ENCODE measurements at regions not wholly inside any gene's neighbourhood (a gene's known extent, or its start where the extent isn't known, plus 50 kb on each side); places are given as distances from the start of the nearest gene placed in this dataset.
A peak's percentile ranks its signal among the peaks of the same experiment; 100 is the strongest.

- TF ChIP-seq CTCF (conservative IDR thresholded peaks at IDR 0.05; ENCODE audit: control insufficient read depth, insufficient read depth, low read depth, low read length) = no peak
- no peak overlapping the region for H3K4me3 ChIP-seq (ENCODE audit: control insufficient read depth, low read depth, low read length)
- no peak for DNase-seq (ENCODE audit: low read depth)
Observed at GRCh38 chr3:99458013-99458412, 180.4 kb upstream of the COL8A1 start.

- DNase-seq (ENCODE audit: low read depth) = no peak
- H3K4me3 ChIP-seq (ENCODE audit: control insufficient read depth, low read depth, low read length) = no peak overlapping the region
- no peak for TF ChIP-seq CTCF (conservative IDR thresholded peaks at IDR 0.05; ENCODE audit: control insufficient read depth, insufficient read depth, low read depth, low read length)
Observed at GRCh38 chr3:99442599-99442998, 195.8 kb upstream of the COL8A1 start.

GRCh38 chr3:99439892-99440291 is 198.5 kb upstream of the COL8A1 start:
- no peak for DNase-seq (ENCODE audit: low read depth)
- H3K4me3 ChIP-seq (ENCODE audit: control insufficient read depth, low read depth, low read length) = no peak overlapping the region
- TF ChIP-seq CTCF (conservative IDR thresholded peaks at IDR 0.05; ENCODE audit: control insufficient read depth, insufficient read depth, low read depth, low read length) = no peak

GRCh38 chr3:99434190-99434589 is 204.2 kb upstream of the COL8A1 start:
- H3K4me3 ChIP-seq (ENCODE audit: control insufficient read depth, low read depth, low read length) = no peak overlapping the region
- no peak for DNase-seq (ENCODE audit: low read depth)
- TF ChIP-seq CTCF (conservative IDR thresholded peaks at IDR 0.05; ENCODE audit: control insufficient read depth, insufficient read depth, low read depth, low read length) = no peak

GRCh38 chr3:99430348-99431134 is 207.9 kb upstream of the COL8A1 start:
- H3K4me3 ChIP-seq (ENCODE audit: control insufficient read depth, low read depth, low read length) = no peak overlapping the region
- no peak for DNase-seq (ENCODE audit: low read depth)
- TF ChIP-seq CTCF (conservative IDR thresholded peaks at IDR 0.05; ENCODE audit: control insufficient read depth, insufficient read depth, low read depth, low read length) = no peak

- peak; percentile 14 for DNase-seq (ENCODE audit: low read depth)
- H3K4me3 ChIP-seq (ENCODE audit: control insufficient read depth, low read depth, low read length) = no peak overlapping the region
- no peak for TF ChIP-seq CTCF (conservative IDR thresholded peaks at IDR 0.05; ENCODE audit: control insufficient read depth, insufficient read depth, low read depth, low read length)
Observed at GRCh38 chr3:99429502-99429901, 208.9 kb upstream of the COL8A1 start.
